G401 (cell line): ENCODE measurements at regions not wholly inside any gene's neighbourhood (a gene's known extent, or its start where the extent isn't known, plus 50 kb on each side); places are given as distances from the start of the nearest gene placed in this dataset.
A peak's percentile ranks its signal among the peaks of the same experiment; 100 is the strongest.
"Not testable (repeated sequence)": the region's sequence is repeated elsewhere in the genome, so short reads cannot be mapped to it uniquely, and the experiment has no call there.

Experiments used
- DNase-seq: peaks from one replicate; pipeline ENCODE4 v3.0.0-alpha.2; 2015; ENCODE audit warnings: low spot score
- in situ Hi-C: cut with HindIII; loops from 2 replicates; pipeline ENCODE4 v1.10.0; 2016; ENCODE audit warnings: low sequenced_read_pairs, mixed read lengths

- no peak for DNase-seq
- in situ Hi-C loops: no loop called here
These were observed 109.2 kb downstream of the OSTF1 start for GRCh38 chr9:75197561-75197960.

- in situ Hi-C loops: no loop called here
- no peak for DNase-seq
These were observed 110.1 kb downstream of the OSTF1 start for GRCh38 chr9:75198436-75198835.

- in situ Hi-C loops: no loop called here
- DNase-seq: peak; percentile 27
These were observed 112.7 kb downstream of the OSTF1 start for GRCh38 chr9:75200892-75201470.

- in situ Hi-C loops: no loop called here
These were observed 113.3 kb downstream of the OSTF1 start for GRCh38 chr9:75201480-75202209.

DNA sequence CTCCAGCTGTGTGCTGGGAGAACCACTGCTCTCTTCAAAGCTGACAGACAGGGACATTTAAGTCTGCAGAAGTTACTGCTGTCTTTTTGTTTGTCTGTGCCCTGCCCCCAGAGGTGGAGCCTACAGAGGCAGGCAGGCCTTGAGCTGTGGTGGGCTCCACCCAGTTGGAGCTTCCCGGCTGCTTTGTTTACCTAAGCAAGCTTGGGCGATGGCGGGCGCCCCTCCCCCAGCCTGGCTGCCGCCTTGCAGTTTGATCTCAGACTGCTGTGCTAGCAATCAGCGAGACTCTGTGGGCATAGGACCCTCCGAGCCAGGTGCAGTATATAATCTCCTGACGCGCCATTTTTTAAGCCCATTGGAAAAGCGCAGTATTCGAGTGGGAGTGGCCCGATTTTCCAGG is 119.7 kb downstream of the OSTF1 start:
- DNase-seq, in situ Hi-C loops: not testable (repeated sequence)

More at GRCh38 chr9:75201480-75202209, 113.3 kb downstream of the OSTF1 start:
- no peak for DNase-seq

DNA sequence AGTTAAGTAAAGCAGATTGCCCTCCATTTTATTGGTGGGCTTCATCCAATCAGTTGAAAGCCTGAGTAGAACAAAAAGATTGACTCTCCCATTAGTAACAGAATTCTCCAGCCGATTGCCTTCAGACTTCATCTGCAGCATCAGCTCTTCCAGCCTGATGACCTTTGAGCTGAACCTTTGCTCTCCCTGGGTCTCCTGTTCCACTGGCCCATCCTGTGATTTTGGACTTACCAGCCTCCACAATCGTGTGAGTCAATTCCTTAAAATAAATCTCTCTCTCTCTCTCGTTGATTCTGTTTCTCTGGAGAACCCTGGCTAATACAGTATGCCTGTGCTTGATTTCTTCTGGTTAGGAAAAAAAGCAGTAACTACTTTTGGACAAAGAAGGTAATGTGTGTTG is 121.9 kb downstream of the OSTF1 start:
- in situ Hi-C loops: no loop called here

GRCh38 chr9:75213765-75214164 is 125.5 kb downstream of the OSTF1 start:
- no peak for DNase-seq
- in situ Hi-C loops: no loop called here

More for the DNA sequence above, 121.9 kb downstream of the OSTF1 start:
- DNase-seq: no peak

DNA sequence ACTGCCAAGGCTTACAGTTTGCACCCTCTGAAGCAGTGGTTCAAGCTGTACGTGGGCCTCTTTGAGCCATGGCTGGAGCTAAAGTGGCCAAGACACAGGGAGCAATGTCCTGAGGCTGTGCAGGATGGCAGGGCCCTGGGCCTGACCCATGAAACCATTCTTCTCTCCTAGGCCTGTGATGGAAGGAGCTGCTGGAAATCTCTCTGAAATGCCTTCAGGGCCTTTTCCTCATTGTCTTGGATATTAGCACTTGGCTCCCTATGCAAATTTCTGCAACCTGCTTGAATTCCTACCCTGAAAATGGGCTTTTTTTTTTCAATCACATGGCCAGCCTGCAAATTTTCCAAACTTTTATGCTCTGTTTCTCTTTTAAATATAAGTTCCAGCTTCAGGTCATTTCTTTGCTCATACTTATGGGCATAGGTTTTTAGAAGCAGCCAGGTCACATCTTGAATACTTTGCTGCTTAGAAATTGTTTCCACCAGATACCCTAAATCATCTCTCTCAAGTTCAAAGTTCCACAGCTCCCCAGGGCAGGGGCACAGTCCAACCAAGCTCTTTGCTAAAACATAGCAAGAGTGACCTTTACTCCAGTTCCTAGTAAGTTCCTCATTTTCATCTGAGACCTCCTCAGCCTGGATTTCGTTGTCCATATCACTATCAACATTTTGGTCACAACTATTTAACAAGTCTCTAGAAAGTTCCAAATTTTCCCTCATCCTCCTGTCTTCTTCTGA is 138.3 kb downstream of the OSTF1 start:
- in situ Hi-C loops: no loop called here
- no peak for DNase-seq

- DNase-seq: no peak
- in situ Hi-C loops: no loop called here
These were observed 140.6 kb downstream of the OSTF1 start for GRCh38 chr9:75228893-75229292.

DNA sequence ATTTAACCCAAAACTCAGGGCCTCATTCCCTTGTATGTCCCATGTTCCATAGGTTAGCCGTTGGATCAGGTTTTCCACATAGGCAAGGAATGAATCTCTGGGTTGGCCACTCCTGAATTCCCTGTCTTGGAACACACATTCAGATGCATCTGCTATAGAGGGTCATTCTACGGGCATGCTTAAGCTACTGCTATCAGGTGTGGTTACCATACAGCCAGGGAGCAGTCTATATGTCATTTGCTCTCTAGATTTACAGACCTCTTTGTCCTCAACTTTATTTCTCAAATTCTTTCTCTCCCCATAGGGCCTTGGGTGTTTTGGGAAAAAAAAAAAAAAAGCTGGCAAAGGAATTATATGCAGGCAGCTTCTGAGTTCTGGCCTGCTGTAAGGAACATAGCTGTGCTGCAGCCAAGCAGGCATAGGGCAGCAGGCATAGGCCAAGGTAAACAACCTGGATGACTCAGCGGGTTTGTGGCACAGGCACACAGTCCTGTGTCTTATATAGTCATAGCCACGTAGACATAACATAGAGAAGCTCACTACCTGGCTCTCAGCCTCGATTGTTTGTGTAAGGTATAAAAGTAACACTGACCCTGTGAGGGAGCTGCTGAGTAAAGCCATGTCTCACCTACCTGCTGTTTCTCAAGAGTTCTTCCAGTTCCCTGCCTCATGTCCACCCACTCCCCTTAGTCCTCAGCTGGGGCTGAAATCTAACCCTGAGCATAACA is 141.5 kb downstream of the OSTF1 start:
- in situ Hi-C loops: no loop called here
- no peak for DNase-seq

- DNase-seq: no peak
- in situ Hi-C loops: no loop called here
These were observed 142.2 kb downstream of the OSTF1 start for GRCh38 chr9:75230469-75230868.

DNA sequence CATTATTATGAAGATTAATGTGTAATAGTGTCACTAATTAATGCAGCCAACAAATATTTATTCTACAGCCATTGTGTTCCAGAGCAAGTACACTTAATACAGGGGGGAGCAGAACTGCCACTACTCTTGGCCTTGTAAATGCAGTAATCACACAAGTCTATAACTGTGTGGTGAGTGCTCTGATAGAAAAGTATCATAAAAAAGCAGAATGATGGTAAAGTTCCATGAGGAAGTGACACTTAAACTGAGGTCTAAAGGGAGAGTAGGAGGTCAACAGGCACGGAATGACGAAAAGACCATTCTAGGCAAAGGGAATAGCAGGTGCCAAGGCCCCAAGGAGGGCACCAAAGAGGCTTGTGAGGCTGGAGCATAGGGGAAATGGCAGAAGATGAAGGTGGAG is 142.9 kb downstream of the OSTF1 start:
- no peak for DNase-seq
- in situ Hi-C loops: no loop called here

DNA sequence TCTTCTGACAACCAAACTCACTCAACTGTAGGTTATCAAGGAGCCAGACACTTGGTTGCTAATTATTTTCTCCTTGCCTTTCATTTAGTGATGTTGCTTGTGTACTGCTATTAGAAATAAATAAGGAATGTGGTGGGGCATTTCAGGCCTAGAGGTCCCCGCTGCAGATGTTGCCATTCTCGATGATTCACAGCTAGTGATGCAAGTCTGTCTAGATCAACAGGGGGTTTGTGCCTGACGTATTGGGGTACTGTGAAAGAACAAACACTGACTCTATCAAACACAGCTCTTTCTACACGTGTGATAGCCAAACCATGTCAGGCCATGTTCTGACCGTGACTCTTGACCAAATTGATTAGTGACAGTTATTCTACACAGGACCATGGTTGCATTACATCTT is 144.7 kb downstream of the OSTF1 start:
- in situ Hi-C loops: no loop called here
- no peak for DNase-seq

DNA sequence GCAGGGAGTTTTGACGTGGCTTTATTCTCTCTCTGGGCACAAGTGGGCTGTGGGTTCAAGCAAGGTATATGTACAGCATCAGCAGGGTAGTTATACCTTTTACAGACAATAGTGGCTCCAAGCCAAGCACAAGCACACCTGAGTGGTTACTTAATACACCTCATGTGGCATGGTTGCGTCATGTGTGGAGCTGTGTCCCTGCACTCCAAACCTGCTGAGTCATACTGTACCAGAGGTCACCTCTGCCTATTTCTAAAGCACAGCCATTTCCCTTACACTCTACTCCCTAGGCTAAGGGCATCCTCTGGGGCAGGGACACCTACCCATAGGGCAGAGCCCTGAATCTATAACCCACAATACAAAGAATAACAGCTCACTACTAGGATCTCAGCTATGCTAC is 147.3 kb downstream of the OSTF1 start:
- in situ Hi-C loops: no loop called here
- DNase-seq: no peak

DNA sequence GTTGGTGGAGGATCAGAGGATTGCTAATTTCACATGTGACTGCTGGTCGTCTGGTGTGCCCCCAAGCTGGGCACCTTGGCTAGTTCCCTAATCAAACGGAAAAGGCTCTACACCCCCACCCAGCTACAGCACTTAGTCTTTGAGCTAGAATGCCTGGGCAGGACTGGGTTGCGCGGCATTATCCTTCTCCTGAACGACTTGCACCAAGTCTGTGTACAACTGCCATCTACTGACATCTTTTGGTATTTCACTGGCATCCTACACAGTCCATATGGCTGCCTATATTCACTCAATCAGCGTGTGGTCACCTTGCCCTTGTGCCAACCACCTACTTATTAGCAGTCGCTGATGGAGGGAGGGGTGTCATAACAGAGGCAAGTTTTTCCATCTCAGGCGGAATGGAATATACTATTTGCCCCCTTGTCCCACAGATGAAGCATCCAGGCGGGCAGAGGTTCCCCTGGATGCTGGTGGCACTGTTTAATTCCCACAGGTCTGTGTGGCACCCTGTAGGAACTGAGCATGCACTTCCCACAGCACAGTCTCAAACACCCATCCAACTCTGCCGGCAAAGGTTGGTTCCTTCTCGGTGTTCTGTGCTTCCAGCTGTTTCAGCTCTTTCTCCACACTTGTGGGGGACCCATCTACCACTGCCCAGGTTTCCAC is 150.1 kb downstream of the OSTF1 start:
- in situ Hi-C loops: no loop called here
- DNase-seq: peak; percentile 16

DNA sequence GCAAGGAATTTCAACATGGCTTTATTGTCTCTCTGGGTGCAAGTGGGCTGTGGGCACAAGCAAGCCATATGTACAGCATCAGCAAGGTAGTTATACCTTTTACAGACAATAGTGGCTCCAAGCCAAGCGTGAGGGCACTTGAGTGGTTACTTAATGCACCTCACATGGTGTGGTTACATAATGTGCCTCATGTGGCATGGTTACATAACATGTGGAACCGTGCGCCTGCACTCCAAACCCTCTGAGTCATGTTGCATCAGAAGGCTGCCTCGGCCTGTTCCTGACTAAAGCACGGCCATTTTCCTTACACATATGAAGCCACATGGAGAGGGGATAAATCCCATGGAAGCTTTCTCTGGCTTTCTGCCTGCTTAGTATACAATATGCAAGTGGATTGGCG is 150.9 kb downstream of the OSTF1 start:
- no peak for DNase-seq
- in situ Hi-C loops: no loop called here

DNA sequence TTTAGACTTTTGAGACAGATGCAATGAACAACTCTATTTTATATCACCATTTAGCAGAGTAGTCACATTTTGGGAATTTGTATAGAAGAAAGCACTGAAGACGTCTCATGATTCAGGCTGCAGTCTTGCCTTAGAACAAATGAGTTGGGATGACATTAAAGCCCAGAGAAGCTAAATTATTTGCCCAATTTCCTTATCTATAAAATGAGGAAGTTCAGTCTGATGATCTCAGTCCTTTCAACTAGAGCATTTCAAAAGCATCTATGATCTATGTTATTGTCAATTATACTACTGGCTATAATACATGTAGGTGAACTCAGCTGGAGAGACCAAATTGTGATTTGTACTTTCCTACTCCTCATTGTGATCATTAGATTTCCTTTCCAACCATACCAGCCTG is 154.1 kb downstream of the OSTF1 start:
- in situ Hi-C loops: no loop called here
- DNase-seq: no peak

GRCh38 chr9:75246949-75247348 is 158.6 kb downstream of the OSTF1 start:
- no peak for DNase-seq
- in situ Hi-C loops: no loop called here

DNA sequence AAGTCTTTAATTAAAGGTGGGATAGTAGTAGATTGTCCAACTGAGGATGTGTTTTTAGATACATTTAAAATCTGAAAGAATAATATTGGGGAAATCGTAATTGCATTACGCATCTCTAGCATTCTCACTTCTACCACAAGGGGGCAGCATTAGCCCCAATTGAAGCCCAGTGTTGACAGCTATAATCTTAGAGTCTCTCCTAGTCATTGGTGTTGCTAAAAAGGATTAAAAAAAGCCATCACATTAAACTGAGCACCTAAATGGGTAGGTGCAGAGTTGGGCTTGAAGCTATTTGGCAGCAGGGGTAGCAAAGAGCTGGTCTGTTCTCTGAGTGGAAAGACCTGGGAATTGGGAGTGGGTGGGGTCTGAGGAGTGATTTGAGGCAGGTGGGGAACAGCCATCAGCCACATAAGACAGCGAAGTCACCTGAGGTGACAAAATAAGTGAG is 177.2 kb downstream of the OSTF1 start:
- peak; percentile 9 for DNase-seq
- in situ Hi-C loops: no loop called here
